IPS-20b (cell line): ENCODE measurements at regions not wholly inside any gene's neighbourhood (a gene's known extent, or its start where the extent isn't known, plus 50 kb on each side); places are given as distances from the start of the nearest gene placed in this dataset.

Source experiments
- H3K27ac ChIP-seq: one replicate; pipeline ENCODE4 v1.5.1; 2013; ENCODE audit warnings: low read length
- H3K27me3 ChIP-seq: 2 replicates; pipeline ENCODE4 v1.6.1; 2013; ENCODE audit warnings: mild to moderate bottlenecking, low read length, inconsistent platforms; ENCODE audit not compliant: insufficient read depth
- H3K36me3 ChIP-seq: 2 replicates; pipeline ENCODE4 v1.6.1; 2013; ENCODE audit warnings: low read depth, mild to moderate bottlenecking, inconsistent platforms, low read length, moderate library complexity; ENCODE audit not compliant: insufficient read depth
- H3K4me1 ChIP-seq: 2 replicates; pipeline ENCODE4 v1.6.1; 2013; ENCODE audit warnings: mild to moderate bottlenecking, control low read depth, inconsistent platforms, low read length, moderate library complexity; ENCODE audit not compliant: insufficient read depth
- H3K4me3 ChIP-seq: 2 replicates; pipeline ENCODE4 v1.5.1; 2013; ENCODE audit warnings: mild to moderate bottlenecking, low read length, inconsistent platforms
- H3K9ac ChIP-seq: 2 replicates; pipeline ENCODE4 v1.6.1; 2013; ENCODE audit warnings: low read depth, mild to moderate bottlenecking, inconsistent platforms, low read length, moderate library complexity
- H3K9me3 ChIP-seq: 2 replicates; pipeline ENCODE4 v1.6.1; 2013; ENCODE audit warnings: mild to moderate bottlenecking, low read depth, low read length, inconsistent platforms; ENCODE audit not compliant: insufficient read depth

- Histone ChIP-seq H3K36me3 (no peaks in the 10 kb centered on the region), H3K9me3 (no peaks in the 10 kb centered on the region), H3K27ac (no peak overlapping the region), H3K9ac (no peak overlapping the region), H3K27me3 (no peaks in the 10 kb centered on the region), H3K4me3 (no peak overlapping the region), H3K4me1 (peaks cover 4% of the 10 kb centered on the region; the same call in 1 of the 2 replicates)
Observed at GRCh38 chr7:26441611-26442277, 150.1 kb downstream of the SNX10 start.

GRCh38 chr7:26443006-26443405 lies 151.3 kb downstream of the SNX10 start:
- H3K9me3 ChIP-seq, result no peaks in the 10 kb centered on the region
- no peak overlapping the region for H3K4me3 ChIP-seq
- H3K36me3 ChIP-seq, result no peaks in the 10 kb centered on the region
- peaks cover 10% of the 10 kb centered on the region; the same call in 1 of the 2 replicates for H3K4me1 ChIP-seq
- no peak overlapping the region for H3K9ac ChIP-seq
- H3K27ac ChIP-seq, result no peak overlapping the region
- H3K27me3 ChIP-seq, result no peaks in the 10 kb centered on the region

DNA sequence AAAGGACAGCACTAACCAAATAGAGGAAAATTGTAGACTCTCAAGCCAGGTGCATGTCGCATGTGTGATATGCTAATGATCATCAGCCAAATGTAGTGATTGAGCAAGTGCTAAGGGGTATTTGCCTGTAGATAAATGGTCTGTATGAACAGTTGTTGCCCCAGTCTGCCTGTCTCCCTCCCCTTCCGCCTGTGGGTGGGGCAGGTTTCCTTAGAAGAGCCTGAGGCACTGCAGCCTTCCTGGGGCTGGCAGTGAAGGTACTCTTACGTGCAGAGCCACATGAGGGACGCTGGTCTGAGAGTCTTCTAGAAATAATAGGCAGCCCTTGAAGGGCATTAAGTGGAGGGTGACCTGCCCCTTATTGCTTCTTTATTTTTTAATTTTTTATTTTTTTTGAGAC lies 152.1 kb downstream of the SNX10 start:
- no peak overlapping the region for H3K4me3 ChIP-seq

DNA sequence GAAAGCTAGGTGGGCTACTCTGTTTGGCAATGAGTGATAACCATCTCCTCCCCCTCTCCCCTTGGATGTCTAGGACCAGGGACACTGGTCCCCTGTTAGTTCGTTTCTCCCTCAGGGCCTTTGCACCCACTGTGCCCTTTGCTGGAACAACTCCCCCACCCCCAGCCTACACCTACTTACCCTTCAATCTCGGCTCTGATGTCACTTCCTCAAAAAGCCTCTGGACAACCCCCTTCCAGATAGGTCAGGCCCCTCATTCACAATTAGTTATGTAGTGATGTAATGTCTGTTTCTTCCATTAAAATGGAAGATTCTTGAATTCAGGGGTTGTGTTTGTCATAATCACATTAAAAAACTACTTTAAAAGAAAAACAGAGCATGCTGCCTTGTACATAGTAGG lies 152.9 kb downstream of the SNX10 start:
- Histone ChIP-seq H3K36me3 (no peaks in the 10 kb centered on the region), H3K9me3 (no peaks in the 10 kb centered on the region), H3K4me1 (peaks cover 10% of the 10 kb centered on the region; the same call in 1 of the 2 replicates), H3K27me3 (no peaks in the 10 kb centered on the region), H3K27ac (no peak overlapping the region), H3K9ac (no peak overlapping the region), H3K4me3 (no peak overlapping the region)

More for the DNA sequence above, 152.1 kb downstream of the SNX10 start:
- H3K36me3 ChIP-seq, result no peaks in the 10 kb centered on the region
- peaks cover 10% of the 10 kb centered on the region; the same call in 1 of the 2 replicates for H3K4me1 ChIP-seq
- no peaks in the 10 kb centered on the region for H3K27me3 ChIP-seq
- H3K9me3 ChIP-seq, result no peaks in the 10 kb centered on the region
- no peak overlapping the region for H3K27ac ChIP-seq
- no peak overlapping the region for H3K9ac ChIP-seq

DNA sequence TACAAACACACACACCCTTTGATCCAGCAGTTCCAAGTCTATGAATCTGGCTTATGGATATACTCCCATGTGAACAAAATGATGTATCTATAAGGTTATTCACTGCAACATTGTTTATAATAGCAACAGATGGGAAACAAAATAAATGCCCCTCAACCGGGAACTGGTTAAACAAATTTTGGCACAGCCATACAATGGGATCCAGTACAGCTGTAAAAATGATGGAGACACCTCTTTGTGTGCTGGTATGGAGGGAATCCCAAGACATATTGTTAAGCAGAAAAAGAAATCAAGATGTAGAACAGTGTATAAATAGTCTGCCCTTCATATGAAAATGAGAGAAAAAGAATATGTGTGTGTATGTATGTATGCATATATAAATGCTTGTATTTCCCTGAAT lies 155.5 kb downstream of the SNX10 start:
- no peaks in the 10 kb centered on the region for H3K36me3 ChIP-seq
- no peaks in the 10 kb centered on the region for H3K9me3 ChIP-seq
- H3K9ac ChIP-seq, result no peak overlapping the region
- H3K27me3 ChIP-seq, result no peaks in the 10 kb centered on the region
- H3K27ac ChIP-seq, result no peak overlapping the region
- H3K4me3 ChIP-seq, result no peak overlapping the region
- peaks cover 15% of the 10 kb centered on the region; the same call in 1 of the 2 replicates for H3K4me1 ChIP-seq

DNA sequence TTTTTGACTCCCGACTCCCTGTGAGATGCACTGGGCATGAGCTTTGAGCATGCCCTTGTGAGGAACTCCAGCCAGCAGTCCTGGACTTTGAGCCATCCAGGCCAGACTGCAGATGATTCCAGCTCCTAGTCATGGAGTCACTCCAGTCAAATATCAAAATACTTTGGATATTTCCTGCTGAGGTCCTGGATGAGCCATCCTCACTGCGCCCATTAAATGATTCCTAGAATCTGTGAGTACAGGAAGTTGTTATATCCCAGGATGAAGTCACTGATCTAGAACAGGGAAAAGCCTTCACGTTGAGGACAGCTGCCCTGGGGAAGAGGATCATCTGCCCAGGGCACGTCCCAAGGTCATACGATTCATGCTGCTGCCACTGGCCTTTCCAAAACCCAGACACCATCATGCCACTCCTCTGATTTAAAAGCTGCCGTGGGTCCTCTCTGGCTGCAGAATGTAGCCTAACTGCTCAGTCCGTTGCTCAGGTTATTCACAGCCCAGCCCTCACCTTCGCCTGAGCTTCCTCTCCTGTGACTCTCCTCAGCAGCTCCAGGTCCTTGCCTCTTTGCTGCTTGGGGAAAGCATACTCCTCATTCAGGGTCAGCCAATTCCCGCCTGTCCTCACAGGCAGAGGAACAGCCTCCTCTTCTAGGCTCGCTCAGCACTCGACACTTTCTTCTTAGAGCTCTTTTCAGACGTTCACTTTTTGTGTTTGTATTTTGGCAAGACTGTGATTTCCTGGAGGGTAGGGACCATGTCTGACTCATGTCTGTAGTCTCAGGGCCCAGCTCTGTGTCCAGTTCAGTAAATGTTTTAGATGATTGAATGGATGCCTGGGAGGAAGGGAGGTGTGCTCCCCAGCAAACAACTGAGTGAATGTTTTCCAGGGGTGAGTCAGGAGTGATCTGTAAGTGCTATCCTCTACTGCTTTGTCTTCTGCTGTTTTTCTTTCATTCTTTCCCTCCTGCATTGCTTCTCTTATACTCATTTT lies 157.8 kb downstream of the SNX10 start:
- no peaks in the 10 kb centered on the region for H3K27me3 ChIP-seq
- no peak overlapping the region for H3K27ac ChIP-seq
- no peak overlapping the region for H3K9ac ChIP-seq
- H3K9me3 ChIP-seq, result no peaks in the 10 kb centered on the region
- no peak overlapping the region for H3K4me3 ChIP-seq
- peaks cover 17% of the 10 kb centered on the region; the same call in 1 of the 2 replicates for H3K4me1 ChIP-seq
- H3K36me3 ChIP-seq, result no peaks in the 10 kb centered on the region

- Histone ChIP-seq H3K4me3 (no peak overlapping the region), H3K27me3 (no peaks in the 10 kb centered on the region), H3K9me3 (no peaks in the 10 kb centered on the region), H3K9ac (no peak overlapping the region), H3K4me1 (peaks cover 15% of the 10 kb centered on the region; the same call in 1 of the 2 replicates), H3K36me3 (no peaks in the 10 kb centered on the region), H3K27ac (no peak overlapping the region)
Observed at GRCh38 chr7:26451997-26452396, 160.3 kb downstream of the SNX10 start.

- no peaks in the 10 kb centered on the region for H3K27me3 ChIP-seq
- H3K9ac ChIP-seq, result no peak overlapping the region
- no peaks in the 10 kb centered on the region for H3K36me3 ChIP-seq
- no peak overlapping the region for H3K4me3 ChIP-seq
- no peak overlapping the region for H3K27ac ChIP-seq
- peaks cover 10% of the 10 kb centered on the region; the same call in 1 of the 2 replicates for H3K4me1 ChIP-seq
- no peaks in the 10 kb centered on the region for H3K9me3 ChIP-seq
Observed at GRCh38 chr7:26454180-26454579, 162.5 kb downstream of the SNX10 start.

DNA sequence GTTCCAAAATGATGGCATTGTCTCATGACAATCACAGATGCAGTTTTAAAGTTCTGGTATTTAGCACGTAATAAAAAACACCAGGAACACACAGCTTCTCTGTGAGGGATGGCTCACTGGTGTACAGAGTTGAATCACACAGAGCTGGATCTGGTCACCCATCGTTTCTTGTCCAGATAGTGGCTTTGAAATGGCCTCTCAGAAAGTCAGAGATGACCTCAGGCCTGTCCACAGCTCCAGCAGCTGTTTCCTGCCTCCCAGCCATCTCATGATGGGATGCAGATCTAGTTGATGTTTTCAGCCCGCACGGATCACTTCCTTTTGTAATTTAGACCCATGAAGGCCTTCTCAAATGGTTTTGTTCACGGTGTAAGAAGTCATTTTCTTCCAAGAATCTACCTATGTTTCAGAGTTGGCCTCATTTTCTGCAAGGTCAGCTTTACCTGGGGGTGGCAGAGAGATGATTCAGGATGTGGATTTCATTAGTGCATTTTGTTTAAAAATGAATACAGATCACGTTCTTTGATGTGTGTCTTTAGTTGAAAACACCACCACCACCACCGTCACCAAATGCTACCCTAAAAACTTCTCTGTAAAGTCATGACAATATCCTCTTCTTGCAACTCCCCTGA lies 166.2 kb downstream of the SNX10 start:
- H3K36me3 ChIP-seq, result no peaks in the 10 kb centered on the region
- no peaks in the 10 kb centered on the region for H3K9me3 ChIP-seq
- no peaks in the 10 kb centered on the region for H3K4me1 ChIP-seq
- H3K27ac ChIP-seq, result no peak overlapping the region
- H3K4me3 ChIP-seq, result no peak overlapping the region
- no peaks in the 10 kb centered on the region for H3K27me3 ChIP-seq
- H3K9ac ChIP-seq, result no peak overlapping the region

DNA sequence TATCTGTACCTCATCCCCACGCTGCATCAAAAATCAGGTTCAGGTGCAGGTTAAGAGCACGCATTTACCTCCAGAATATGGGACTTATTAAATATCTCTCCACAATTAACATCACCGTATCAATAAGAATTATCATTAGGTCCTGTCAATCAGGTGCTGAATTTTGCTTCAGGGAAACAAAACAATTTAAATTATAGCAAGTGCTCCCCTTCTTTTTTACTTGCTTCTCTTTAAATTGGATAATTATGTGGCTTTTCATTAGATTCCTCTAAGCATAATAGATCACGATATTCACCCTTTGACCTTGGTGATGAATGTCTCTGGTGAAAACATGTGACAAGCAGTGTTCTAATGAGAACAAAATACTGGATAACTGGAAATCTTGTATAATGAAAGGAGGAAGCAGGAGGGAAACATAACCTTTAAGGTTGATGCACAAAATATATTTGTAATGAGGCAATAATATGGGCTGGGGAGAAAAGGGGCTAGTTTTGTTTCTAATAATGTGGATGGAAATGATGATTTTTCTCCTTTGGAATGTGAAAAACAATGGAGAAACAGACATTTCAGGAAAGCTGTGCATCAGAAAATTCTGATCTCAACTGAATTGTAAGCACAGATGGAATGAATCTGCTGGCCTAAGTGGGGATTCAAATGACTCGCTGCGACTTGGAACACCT lies 166.9 kb downstream of the SNX10 start:
- Histone ChIP-seq H3K4me3 (no peak overlapping the region), H3K4me1 (no peaks in the 10 kb centered on the region)

DNA sequence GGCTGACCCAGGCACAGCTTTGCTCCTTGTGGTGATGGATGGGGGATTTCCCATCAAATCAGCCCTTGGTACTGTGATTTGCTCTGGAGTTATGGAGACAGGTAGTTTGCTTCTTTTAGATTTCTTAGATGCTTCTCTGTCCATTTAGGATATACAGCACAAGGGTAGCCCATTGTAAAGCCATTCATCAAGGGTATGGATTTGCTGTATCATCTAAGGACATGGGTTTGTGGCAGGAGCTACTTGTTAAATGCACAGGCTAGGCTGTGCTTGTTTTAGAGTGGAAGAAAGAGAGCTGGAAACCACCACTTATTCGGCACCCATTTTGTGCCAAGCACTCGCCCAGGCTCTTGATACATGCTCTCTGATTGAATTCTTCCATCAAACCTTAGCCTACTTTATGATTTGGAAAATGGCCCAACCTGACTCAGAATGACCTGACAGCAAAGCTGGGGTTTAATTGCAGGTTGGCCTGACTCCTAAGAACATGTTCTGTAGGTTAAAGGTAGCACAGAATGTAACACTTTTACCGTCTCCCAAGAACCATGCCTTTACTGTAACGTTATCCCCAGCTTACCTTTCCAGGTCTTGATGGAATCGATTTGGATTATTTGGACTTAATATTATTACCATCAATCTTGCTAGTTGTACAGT lies 168.0 kb downstream of the SNX10 start:
- no peaks in the 10 kb centered on the region for H3K27me3 ChIP-seq
- no peaks in the 10 kb centered on the region for H3K9me3 ChIP-seq
- H3K36me3 ChIP-seq, result no peaks in the 10 kb centered on the region
- H3K4me3 ChIP-seq, result no peak overlapping the region
- H3K27ac ChIP-seq, result no peak overlapping the region
- no peaks in the 10 kb centered on the region for H3K4me1 ChIP-seq
- H3K9ac ChIP-seq, result no peak overlapping the region

More for the DNA sequence above, 166.9 kb downstream of the SNX10 start:
- no peak overlapping the region for H3K27ac ChIP-seq
- H3K9ac ChIP-seq, result no peak overlapping the region
- no peaks in the 10 kb centered on the region for H3K9me3 ChIP-seq
- no peaks in the 10 kb centered on the region for H3K36me3 ChIP-seq
- no peaks in the 10 kb centered on the region for H3K27me3 ChIP-seq
